Kasumi-1 (cell line): ENCODE measurements at regions not wholly inside any gene's neighbourhood (a gene's known extent, or its start where the extent isn't known, plus 50 kb on each side); places are given as distances from the start of the nearest gene placed in this dataset.

Experiments used
- DNase-seq, 2 experiments: peaks; one replicate each; lab custom pipeline; 2025; lab: John Stamatoyannopoulos, UW

DNA sequence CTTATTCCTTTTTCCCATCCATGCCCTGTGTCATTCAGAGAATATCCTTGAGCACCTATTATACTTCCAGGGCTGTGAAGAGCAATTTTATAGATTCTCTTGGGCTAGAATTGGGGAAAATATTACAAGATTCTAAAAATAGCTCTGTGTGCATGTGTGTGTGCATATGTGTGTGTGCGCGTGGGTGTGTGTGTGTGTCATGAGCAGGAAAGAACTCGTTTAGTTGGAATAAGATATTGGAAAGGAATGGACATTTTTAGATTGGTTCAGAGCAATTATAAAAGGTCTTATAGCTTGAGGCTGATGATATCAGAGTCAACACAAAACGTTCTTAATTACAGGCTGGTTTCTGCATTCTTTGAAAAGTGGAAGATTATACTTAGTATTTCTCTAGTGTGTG lies 212.1 kb upstream of the COPS8 start:
- DNase-seq, result no peak

DNA sequence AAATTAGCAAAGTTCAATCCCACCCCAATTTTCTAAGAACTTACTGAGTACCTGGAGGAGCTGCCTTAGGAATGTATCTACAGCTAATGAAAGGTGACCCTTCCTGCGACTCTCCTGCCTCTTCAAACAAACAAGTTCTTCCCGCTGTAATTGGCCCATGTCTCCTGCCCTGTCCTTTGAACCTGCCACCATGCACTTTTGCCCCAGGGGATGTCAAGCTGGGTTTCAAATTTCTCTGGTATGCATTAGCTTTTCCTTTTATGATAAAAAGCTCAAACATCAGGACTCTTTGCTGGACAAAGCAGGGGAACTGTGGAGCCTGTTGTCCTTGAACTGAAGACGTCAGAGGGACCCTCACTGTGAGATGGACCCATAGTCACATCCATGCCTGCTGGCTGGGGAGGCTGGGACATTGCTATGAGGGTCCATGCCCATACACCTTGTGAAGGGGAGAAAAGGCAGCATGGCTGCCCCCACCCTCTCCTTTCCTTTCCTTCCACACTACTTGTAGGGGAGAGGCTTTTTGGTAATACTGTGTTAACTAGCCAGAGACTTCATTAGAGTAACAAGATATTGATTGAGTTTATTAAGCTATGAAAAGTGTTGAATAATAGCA lies 210.7 kb upstream of the COPS8 start:
- DNase-seq, result no peak

DNA sequence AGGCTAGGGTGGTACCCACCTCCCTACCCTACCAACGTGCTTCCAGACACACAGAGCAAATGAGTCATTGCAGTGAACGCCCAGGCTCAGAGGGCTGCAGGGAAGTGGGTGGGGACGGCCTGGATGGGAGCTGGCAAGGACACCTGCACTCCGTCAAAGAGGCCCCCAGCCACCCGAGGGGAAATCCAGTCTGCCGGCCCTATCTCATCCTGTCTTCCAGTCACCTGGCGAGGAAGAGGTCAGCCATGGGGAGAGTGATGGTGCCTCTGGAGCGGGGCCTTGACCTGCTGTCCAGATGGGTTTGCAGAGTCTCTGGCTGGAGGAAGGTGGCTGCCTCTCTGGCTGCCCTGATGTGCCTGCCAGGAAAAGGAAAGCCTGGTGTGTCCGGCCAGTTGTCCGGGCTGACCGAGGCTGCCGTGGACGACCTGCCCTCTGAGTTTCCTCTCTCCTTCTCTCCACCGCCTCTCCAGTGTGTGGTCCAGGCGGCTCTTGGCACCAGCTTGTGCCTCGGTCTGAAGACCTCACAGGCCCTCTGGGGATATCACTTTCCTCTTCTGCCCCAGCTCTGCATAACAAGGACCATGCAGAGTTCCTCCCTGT lies 209.7 kb upstream of the COPS8 start:
- DNase-seq, result no peak

DNA sequence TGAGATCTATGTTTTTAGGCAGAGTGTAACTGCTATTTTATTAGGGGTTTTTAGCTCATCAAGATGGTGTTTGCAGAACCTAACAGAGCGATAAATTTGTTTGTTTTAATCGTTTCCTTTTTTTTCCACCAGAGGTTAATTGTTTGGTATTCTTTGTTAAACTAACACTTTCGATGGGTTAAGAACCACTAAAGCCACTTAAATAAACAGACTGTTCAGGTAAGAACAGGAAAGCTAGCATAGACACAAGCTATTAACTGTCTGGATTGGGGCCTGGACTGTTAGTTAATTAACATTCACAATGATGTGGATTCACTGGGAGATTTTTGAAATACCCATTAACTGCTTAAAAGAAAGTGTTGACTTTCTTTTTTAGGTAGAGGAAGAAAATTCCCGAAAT lies 209.0 kb upstream of the COPS8 start:
- no peak for DNase-seq

DNA sequence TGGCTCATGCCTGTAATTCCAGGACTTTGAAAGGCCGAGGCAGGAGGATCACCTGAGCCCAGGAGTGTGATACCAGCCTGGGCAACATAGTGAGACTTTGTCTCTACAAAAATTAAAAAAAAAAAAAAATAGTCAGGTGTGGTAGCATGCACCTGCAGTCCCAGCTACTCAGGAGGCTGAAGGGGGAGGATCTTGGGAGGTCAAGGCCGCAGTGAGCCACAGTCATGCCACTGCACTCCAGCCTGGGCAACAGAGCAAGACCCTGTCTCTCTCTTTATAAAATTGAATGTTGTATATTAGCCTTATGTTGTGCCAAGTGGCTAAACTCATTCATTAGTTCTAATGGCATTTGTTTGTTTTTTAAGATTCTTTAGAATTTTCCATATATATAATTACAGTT lies 207.7 kb upstream of the COPS8 start:
- DNase-seq, result no peak

DNA sequence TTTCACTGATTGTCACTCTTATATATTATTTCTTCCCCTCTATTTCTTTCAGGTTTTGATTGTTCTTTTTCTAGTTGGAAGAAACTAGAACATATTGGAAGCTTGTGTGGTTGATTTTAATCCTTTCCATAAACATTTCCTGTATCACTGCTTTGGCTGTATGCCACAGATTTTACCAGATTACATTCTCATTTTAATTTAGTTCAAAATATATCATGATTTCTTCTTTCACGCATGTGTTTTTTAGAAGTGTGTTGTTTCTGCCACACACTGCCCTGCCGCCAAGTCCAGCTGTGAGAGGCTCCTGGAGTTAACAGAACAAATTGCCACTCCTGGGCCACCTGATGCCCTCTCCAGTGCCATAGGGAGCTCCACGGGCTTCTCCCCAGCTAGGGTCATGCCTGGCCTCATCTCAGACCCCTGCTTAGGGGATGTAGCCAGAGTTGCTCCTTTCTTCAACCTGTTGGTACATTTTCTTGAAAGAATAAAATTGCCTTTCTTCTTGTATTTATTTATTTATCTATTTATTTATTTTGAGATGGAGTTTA lies 206.2 kb upstream of the COPS8 start:
- no peak for DNase-seq

DNA sequence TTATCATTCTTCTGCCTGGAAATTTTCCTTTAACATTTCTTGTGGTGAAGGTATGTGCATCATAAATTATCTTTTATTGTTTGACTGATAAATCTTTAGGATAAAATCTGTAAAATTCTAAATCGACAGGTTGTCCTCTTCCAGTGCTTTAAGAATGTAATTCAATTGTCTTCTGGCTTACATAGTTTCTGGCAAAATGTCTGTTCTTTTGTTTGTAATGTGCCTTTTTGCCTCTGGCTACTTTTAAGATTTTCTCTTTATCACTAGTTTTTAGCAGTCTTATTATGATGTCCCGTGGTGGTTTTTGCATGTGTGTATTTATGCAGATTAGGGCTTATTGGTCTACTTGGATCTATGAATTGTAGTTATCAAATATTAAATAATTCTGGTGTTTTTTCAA lies 203.6 kb upstream of the COPS8 start:
- DNase-seq, result no peak

DNA sequence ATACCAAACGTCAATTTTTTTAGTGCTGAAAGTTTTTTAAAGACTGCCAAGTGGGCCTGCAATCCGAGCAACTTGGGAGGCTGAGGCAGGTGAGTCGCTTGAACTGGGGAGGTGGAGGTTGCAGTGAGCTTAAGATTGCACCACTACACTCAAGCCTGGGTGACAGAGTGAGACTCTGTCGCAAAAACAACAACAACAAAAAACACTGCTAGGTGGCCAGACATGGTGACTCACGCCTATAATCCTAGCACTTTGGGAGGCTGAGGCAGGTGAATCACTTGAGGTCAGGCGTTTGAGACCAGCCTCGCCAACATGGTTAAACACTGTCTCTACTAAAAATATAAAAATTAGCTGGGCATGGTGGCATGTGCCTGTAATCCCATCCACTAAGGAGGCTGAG lies 202.8 kb upstream of the COPS8 start:
- no peak for DNase-seq

DNA sequence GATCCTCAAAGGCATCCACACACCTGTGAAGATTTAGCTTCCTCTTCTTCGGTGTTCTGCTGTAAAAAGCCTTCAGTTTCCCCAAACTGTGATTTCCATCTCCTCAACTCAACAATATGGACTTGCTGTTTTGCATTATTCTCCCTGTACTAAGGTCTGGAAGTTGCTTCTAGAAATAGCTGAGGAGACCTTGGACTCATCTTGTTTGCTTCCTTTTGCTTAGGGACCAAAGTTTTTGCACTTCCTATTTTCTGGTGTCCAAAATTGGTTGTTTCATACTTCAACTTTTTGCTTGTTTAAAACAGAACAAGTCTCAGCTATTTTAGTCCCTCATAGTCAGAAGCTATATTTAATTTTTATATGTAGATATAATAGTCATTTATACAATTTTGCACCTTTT lies 201.9 kb upstream of the COPS8 start:
- DNase-seq, result no peak

DNA sequence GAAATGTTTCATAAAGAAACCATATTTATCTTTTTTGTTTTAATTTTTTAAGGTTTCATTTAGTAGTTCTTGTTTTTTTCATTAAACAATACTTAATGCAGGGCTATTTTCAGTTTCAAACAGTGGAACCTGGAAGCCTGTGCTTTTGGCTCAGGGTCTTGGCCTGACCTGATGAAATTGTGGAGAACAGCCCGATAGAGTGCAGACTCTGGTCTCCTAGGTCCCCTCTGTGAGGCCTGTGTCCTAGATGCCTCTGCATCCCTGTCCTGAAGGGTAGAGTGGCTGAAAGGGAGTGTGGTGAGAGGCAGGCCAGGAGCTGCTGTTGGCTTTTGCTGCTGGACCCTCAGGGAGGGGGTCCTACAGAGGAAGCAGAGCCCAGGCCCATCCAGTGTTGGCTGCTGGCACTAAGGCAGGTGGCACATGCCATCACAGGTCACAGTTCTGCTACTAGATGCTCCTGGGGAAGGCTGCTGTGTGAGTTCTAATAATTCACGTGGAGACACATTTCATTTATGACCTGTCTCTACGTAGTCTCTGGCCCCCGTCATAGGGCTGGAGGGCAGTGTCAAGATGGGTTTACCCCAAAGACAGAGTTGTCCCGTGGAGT lies 201.0 kb upstream of the COPS8 start:
- DNase-seq, result no peak

DNA sequence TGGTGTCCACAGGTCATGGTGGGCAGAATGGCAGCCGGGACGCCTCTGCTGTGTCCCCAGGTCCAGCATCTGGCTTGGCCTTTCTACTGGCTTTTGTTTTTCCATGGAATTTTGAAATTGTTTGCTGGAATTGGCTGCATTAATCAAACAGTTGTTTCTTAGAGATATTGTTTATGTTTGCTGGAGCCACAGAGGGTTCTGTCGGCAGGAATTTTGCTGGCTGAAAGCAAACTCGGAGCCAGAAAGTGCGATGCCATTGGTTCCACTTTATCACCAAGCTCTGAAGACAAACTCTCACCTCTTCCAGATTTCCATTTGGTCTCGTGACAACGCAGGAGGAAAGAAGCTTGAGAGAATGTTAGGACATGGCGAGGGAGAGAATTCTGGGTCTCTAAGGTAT lies 199.2 kb upstream of the COPS8 start:
- no peak for DNase-seq

DNA sequence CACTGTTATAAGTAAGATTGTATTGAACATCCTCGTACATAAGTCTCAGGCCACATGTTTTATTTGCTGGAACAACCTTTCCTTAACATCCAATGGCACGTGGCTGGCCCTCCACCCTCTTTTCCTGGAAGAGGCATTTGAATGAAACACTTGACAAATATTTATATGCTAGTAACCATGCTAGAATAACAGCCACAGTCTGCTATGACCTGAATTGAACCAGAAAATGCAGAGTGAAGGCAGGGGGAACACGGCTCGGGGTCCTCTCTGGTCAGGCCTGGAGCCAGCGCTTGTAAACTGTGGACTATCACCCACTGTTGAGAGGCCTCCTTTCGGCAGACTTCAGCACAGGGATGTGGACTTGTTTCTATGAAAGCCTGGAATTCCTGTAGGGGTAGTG lies 198.2 kb upstream of the COPS8 start:
- no peak for DNase-seq

DNA sequence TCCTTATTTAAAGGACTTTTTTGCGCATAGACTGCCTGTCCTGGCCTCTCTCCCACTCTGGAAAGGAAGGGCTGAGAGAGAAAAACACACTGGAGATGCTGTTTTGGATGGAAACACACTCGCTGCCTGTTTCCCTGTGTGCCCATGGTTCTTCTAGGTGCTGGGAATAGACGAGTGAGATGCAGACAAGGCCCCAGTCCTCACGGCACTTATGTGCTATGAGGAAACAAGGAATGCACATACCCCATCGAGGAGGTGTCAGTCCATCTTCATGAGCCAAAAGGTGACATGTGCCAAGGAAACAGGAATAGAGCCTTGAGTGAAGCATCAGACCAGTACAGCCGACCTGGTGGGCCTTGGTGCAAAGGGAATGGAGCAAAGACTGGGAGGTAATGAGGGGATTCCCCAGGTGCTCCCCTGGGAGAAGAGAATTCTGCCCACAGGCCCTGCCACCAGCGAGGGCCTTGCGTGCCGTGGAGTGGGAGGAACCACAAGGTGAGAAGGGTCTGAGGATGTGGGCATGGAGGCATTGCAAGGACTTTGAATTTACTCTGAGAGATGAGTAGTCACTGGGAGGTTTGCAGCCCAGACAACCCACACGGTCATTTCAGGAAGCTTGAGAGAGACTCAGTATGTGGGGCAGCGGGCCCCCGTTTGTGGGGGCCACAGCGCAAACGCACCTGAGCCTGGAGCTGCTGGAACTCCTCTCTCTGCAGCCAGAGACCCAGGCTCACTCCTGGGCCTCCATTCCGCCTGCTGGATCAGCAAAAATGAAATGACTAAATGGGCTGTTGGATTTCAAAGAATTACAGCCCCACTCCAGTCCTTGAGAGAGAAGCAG lies 197.5 kb upstream of the COPS8 start:
- DNase-seq, result no peak

DNA sequence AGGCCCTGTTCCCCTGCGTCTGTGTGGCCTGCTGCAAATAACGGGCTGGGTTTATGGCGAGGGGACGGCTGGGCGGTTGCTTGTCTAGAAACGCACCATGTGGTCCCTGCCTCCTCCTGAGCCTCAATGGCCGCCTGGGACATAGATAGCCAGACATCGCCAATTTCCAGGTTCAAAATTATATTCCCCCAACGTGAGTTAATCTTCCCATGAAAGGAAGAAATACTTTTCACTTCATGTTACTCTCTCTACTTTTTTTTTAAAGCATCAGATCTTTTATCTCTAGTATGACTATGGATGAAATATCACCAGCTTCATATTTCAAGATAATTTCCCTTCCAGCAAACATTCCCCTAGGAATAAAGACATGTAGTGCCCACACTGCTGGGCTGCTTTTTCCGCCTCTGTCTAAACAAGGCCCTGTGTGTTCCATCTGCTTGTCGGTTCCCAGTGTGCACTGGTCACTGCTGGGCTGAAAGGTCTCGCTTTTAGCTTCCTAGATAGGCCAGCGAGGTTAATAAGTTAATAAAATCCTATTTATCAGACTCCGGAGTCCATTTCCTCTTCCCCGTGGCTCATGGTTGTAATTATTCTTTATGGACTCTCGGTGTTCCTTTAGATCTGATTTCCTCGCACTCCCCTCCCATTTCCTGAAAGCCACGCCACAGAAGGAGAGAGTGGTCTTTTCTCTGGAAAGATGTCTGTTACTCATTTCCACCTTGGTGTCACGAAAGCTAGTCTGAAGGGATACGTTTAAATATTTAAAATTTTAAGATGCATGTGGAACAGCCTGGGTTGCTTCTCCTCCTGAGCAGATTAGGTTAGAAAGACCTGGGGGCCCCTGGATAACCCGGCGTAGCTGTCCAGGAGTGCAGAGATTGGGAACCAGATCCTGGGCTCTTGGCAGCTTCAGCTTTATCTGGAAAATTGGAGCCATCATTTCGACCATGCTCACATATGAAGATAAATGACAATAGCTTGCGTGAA lies 196.6 kb upstream of the COPS8 start:
- no peak for DNase-seq

DNA sequence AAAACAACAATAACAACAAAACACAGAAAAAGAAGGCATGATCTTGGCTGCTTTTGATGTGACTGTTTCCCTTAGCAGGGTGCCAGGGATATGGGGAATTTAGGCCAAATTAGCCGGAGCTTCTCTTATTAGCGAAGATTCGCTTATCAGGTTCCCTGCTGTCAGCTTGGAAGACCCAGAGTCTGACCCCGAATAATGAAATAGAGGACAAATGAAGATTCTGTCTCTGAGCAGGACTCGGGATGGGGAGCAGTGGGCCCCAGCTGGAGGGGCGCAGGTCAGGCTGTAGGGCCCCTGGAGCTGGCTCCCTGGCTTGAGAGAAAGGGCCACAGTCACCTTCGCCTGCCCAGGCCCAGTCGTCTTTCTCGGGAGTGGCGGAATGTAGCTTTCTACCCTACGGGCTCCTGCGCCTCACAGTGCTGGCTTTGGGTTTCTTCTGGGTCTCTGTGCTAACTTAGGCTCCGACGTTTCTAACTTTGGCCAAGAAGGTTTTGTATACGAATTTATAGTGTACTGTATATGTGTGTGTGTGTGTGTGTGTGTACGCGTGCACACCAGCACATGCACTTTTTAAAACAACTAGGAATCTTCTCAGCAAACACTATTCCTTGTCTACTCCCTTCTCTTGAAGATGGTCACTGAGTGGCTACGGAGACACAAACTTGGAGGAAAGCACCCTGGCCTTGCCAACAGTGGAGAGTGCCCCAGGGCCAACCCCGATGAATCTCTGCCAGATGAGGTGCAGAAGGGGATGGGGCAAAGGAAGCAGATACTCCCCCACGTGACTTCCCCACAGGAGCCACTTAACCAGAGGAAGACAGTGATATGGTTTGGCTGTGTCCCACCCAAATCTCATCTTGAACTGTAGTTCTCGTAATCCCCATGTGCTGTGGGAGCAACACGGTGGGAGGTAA lies 195.6 kb upstream of the COPS8 start:
- no peak for DNase-seq

DNA sequence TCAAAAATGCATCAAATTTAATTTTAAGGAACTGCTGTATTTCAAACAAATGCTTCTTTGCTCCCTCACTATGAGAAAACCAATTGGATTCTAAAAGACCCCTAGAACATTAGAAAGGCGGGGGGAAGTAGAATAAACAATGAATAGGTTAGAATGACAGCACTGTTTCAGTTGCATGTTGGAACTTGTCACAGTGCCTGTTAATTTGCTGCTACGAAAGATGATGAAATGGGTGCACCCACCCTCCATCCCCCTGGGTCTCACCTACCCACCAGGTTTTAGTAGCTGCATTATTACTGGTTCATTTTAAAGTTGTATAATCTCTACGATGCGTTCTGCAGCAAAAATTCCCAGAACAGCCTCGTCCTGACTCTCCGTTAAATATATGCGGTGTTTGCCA lies 193.0 kb upstream of the COPS8 start:
- no peak for DNase-seq

DNA sequence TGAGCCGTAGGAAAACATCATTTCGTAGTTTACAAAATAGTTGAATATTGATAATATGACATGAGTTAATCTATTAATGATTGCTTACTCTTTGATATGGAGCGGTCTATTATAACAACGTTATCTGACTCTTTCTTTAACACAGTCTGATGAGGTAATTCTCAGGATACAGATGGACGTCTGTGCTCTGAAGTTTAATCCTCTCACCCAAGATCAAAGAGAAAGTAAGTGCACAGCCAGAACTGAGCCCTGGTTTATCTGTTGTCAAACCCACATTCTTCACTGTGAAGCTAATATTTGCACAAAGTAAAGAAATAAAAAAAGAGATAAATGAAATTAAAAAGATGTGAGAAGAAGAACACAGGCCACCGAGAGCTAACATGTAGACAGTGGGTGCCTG lies 190.9 kb upstream of the COPS8 start:
- DNase-seq, result no peak

DNA sequence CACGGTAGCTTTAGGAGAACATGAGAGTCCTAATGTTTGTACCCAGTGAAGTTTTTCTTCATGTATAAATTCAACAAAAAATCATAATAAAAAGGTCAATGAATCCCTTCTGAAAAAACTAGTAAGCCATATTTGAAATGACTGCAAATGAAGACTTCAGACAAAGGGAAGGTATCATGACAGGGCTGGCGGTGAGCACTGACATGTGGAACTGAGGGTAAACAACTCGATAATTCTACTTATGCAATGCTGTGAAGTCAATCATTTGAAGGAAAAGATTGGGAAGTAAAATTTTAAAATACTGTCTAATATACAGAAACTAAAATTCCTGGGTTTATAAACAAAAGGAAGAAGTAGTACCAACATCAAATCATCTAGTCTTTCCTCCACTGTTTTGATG lies 190.2 kb upstream of the COPS8 start:
- DNase-seq, result no peak

DNA sequence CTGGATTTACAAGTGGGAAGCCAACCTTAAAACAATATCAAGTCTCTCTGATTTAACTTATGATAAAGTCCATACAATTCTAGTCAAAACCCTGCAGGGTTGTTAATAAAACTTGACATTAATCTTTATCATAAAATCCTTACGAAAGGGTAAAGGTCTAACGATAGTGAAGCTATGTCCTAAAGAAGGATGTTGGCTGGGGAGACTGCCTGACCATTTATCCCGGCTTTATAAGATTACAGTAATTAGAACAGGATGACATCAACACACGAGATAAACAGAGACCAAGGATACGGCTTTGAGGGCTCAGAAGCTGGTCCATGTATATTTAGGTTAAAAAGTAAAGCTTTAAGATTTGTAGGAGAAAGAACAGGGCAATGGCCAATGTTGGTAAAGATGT lies 189.0 kb upstream of the COPS8 start:
- no peak for DNase-seq

DNA sequence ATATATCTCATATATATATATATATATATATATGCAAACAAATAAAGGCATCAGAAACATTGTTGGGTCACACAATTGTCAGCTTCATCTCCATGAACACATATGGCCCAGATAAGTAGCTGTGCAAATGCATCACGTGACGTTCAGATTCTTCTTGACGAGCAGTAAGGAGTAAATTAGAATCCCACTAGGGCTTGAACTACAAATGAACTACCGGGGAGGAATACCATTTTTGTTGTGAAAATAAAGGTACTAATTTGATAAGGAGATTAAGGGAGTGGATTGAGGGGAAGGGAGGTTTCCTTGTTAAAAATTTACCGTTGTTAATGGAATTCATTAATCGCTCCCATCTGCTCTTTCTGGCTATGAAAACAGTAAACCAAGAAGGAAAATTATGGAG lies 186.5 kb upstream of the COPS8 start:
- no peak for DNase-seq
